Suprapubic skin (tissue), 3 donors: ENCODE measurements at regions not wholly inside any gene's neighbourhood (a gene's known extent, or its start where the extent isn't known, plus 50 kb on each side); places are given as distances from the start of the nearest gene placed in this dataset.

Experiments used
- POLR2AphosphoS5 ChIP-seq, 3 donors: sonication (generic); formaldehyde crosslinking; IDR thresholded peaks; one replicate each; pipeline ENCODE4 v1.6.1; 2017; ENCODE audit warnings: antibody characterized with exemption in 3 of 3
- TF ChIP-seq, protein P1 (sequence below), 2 donors: fragments of 200-600 bp in 1 of 2; fragments of 450-650 bp in 1 of 2; sonication (generic) in 1 of 2; IDR thresholded peaks; one replicate each; pipeline ENCODE4 v1.5.1; 2016 to 2019; ENCODE audit warnings: antibody characterized with exemption in 2 of 2, mild to moderate bottlenecking in 1 of 2, moderate library complexity in 1 of 2

DNA sequence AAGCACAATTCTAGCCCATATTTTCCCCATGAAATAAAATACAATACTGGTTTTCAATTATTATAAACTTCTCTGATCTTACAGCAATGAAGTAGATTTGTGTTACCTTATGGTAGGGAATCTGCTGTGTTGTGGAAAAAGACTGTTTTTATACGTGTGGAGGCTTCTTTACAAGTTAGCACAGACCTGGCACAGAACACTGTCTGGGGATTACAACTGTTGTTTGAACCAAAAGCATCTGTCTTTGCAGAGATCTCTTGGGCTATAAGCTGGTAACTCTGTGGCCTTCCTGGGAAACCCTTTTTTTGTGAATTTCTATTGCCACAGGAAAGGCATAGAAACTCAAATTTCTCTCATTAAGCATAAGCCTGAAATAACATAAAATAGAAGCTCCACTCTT lies 581.9 kb downstream of the TUSC7 start:
- no peak for TF ChIP-seq POLR2AphosphoS5 (IDR thresholded peaks at IDR 0.05)
- TF ChIP-seq, protein P1, sequence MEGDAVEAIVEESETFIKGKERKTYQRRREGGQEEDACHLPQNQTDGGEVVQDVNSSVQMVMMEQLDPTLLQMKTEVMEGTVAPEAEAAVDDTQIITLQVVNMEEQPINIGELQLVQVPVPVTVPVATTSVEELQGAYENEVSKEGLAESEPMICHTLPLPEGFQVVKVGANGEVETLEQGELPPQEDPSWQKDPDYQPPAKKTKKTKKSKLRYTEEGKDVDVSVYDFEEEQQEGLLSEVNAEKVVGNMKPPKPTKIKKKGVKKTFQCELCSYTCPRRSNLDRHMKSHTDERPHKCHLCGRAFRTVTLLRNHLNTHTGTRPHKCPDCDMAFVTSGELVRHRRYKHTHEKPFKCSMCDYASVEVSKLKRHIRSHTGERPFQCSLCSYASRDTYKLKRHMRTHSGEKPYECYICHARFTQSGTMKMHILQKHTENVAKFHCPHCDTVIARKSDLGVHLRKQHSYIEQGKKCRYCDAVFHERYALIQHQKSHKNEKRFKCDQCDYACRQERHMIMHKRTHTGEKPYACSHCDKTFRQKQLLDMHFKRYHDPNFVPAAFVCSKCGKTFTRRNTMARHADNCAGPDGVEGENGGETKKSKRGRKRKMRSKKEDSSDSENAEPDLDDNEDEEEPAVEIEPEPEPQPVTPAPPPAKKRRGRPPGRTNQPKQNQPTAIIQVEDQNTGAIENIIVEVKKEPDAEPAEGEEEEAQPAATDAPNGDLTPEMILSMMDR (IDR thresholded peaks at IDR 0.05) = no peak
